Astrocyte (in vitro differentiated cells and primary cell): ENCODE measurements at regions not wholly inside any gene's neighbourhood (a gene's known extent, or its start where the extent isn't known, plus 50 kb on each side); places are given as distances from the start of the nearest gene placed in this dataset.

ENCODE experiments used
- DNase-seq: peaks from one replicate; pipeline ENCODE4 v3.0.0-alpha.2; 2010; ENCODE audit warnings: low read depth
- FAIRE-seq: peaks from 2 replicates; lab custom pipeline; 2011; peaks lifted over from hg19 to GRCh38; lab: Jason Lieb, UNC
- H2AFZ ChIP-seq: 2 replicates; pipeline ENCODE4 v1.6.0; 2012; ENCODE audit warnings: low read depth, low read length, inconsistent platforms
- H3K27ac ChIP-seq: 2 replicates; pipeline ENCODE4 v1.5.1; 2011; ENCODE audit warnings: low read depth, low read length, inconsistent platforms
- H3K27me3 ChIP-seq: 2 replicates; pipeline ENCODE4 v1.6.0; 2011; ENCODE audit warnings: low read length, inconsistent platforms; ENCODE audit not compliant: insufficient read depth
- H3K36me3 ChIP-seq: 2 replicates; pipeline ENCODE4 v1.5.1; 2011; ENCODE audit warnings: low read length, inconsistent platforms; ENCODE audit not compliant: insufficient read depth
- H3K4me1 ChIP-seq: 2 replicates; pipeline ENCODE4 v1.5.1; 2011; ENCODE audit warnings: low read length, inconsistent platforms; ENCODE audit not compliant: insufficient read depth
- H3K4me2 ChIP-seq: 2 replicates; pipeline ENCODE4 v1.6.0; 2012; ENCODE audit warnings: low read length, inconsistent platforms
- H3K4me3 ChIP-seq: 2 replicates; pipeline ENCODE4 v1.5.1; 2011; ENCODE audit warnings: low read depth, mild to moderate bottlenecking, low read length, inconsistent platforms; ENCODE audit not compliant: insufficient read depth
- H3K79me2 ChIP-seq: 2 replicates; pipeline ENCODE4 v1.6.0; 2012; ENCODE audit warnings: mild to moderate bottlenecking, low read length, inconsistent platforms; ENCODE audit not compliant: insufficient read depth
- H3K9ac ChIP-seq: 2 replicates; pipeline ENCODE4 v1.6.0; 2012; ENCODE audit warnings: mild to moderate bottlenecking, low read length, inconsistent platforms
- H3K9me3 ChIP-seq: 2 replicates; pipeline ENCODE4 v1.5.1; 2012; ENCODE audit warnings: low read depth, mild to moderate bottlenecking, low read length, inconsistent platforms; ENCODE audit not compliant: insufficient read depth
- H4K20me1 ChIP-seq: 2 replicates; pipeline ENCODE4 v1.6.0; 2012; ENCODE audit warnings: low read length, inconsistent platforms; ENCODE audit not compliant: insufficient read depth
- H3K27ac Mint-ChIP-seq: one replicate; pipeline ENCODE4 v1.8.0; 2021; ENCODE audit warnings: mild to moderate bottlenecking, mixed read lengths; ENCODE audit not compliant: unreplicated experiment
- H3K27me3 Mint-ChIP-seq: one replicate; pipeline ENCODE4 v1.8.0; 2021; ENCODE audit warnings: low read depth, mixed read lengths; ENCODE audit not compliant: unreplicated experiment
- H3K36me3 Mint-ChIP-seq: one replicate; pipeline ENCODE4 v1.8.0; 2021; ENCODE audit warnings: low read depth, mixed read lengths; ENCODE audit not compliant: unreplicated experiment
- H3K4me1 Mint-ChIP-seq: one replicate; pipeline ENCODE4 v1.8.0; 2021; ENCODE audit warnings: low read depth, mixed read lengths; ENCODE audit not compliant: unreplicated experiment
- H3K4me3 Mint-ChIP-seq: one replicate; pipeline ENCODE4 v1.8.0; 2021; ENCODE audit warnings: mild to moderate bottlenecking, moderate library complexity, mixed read lengths; ENCODE audit not compliant: unreplicated experiment
- H3K9me3 Mint-ChIP-seq: one replicate; pipeline ENCODE4 v1.8.0; 2021; ENCODE audit warnings: mild to moderate bottlenecking, mixed read lengths; ENCODE audit not compliant: unreplicated experiment
- EZH2 ChIP-seq: IDR thresholded peaks from 2 replicates; pipeline ENCODE4 v1.6.1; 2012; ENCODE audit warnings: mild to moderate bottlenecking, low read length, inconsistent platforms; ENCODE audit not compliant: insufficient read depth
- TF ChIP-seq, protein P1 (sequence below): IDR thresholded peaks from 2 replicates; pipeline ENCODE4 v1.5.1; 2011; ENCODE audit warnings: low read depth, mild to moderate bottlenecking, inconsistent platforms, low read length, moderate library complexity; ENCODE audit not compliant: insufficient read depth

DNA sequence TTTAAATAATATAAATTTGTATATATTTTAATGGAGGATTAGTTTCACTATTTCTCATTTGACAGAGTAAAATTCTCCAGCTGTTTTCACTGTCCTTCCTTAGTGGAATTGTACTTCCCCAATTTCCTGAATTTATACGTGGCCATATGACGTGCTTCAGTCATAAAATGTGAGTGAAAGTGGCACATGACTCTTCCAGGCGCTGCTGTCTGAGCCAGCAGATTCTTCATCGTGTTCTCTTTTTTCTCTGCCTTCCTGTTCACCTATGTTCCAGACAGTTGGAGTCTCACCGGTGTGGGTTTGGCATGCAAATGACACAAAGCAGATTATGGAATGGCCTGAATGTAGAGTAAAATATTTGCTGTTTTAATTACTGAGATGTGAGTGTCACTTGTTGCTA lies 684.1 kb downstream of the SEMA5A start:
- no peak for DNase-seq
- Histone ChIP-seq H4K20me1 (no peaks in the 10 kb centered on the region), H3K27ac (no peak overlapping the region), H3K4me3 (no peak overlapping the region), H3K9me3 (no peaks in the 10 kb centered on the region), H3K36me3 (no peaks in the 10 kb centered on the region), H2AFZ (no peak overlapping the region), H3K4me2 (no peak overlapping the region), H3K27me3 (no peaks in the 10 kb centered on the region), H3K4me1 (no peaks in the 10 kb centered on the region), H3K9ac (no peak overlapping the region), H3K79me2 (no peaks in the 10 kb centered on the region)
- FAIRE-seq, result no peak
- no peaks in the 10 kb centered on the region for H3K36me3 Mint-ChIP-seq
- TF ChIP-seq EZH2, result no peak
- TF ChIP-seq, protein P1, sequence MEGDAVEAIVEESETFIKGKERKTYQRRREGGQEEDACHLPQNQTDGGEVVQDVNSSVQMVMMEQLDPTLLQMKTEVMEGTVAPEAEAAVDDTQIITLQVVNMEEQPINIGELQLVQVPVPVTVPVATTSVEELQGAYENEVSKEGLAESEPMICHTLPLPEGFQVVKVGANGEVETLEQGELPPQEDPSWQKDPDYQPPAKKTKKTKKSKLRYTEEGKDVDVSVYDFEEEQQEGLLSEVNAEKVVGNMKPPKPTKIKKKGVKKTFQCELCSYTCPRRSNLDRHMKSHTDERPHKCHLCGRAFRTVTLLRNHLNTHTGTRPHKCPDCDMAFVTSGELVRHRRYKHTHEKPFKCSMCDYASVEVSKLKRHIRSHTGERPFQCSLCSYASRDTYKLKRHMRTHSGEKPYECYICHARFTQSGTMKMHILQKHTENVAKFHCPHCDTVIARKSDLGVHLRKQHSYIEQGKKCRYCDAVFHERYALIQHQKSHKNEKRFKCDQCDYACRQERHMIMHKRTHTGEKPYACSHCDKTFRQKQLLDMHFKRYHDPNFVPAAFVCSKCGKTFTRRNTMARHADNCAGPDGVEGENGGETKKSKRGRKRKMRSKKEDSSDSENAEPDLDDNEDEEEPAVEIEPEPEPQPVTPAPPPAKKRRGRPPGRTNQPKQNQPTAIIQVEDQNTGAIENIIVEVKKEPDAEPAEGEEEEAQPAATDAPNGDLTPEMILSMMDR, result no peak
- H3K4me1 Mint-ChIP-seq, result peaks cover 8% of the 10 kb centered on the region
- H3K4me3 Mint-ChIP-seq, result no peak overlapping the region
- no peaks in the 10 kb centered on the region for H3K27me3 Mint-ChIP-seq
- no peaks in the 10 kb centered on the region for H3K9me3 Mint-ChIP-seq
- no peak overlapping the region for H3K27ac Mint-ChIP-seq

DNA sequence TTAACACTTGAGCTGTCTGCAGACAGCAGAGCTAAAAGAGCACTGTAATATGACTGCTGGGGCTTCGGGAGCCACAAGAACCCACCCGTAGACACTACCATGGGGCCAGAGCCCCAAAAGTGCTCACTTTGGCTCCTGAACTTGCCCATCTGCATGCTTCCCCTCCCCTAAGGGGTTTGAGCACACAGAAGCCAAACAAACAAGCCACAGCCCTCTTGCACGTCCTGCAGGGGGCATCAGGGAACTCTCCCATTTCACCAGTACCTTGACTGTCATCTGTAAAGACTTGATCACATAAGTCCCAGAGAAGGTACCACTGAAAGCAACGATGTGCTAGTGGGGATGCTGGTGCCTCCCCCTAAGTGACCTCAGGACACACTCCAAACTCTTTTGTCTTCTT lies 681.8 kb downstream of the SEMA5A start:
- H3K4me3 ChIP-seq, result no peak overlapping the region
- H3K4me2 ChIP-seq, result no peak overlapping the region
- H3K9ac ChIP-seq, result no peak overlapping the region
- DNase-seq (no peak), FAIRE-seq (no peak)
- H3K36me3 Mint-ChIP-seq, result no peaks in the 10 kb centered on the region
- H3K27me3 ChIP-seq, result no peaks in the 10 kb centered on the region
- no peaks in the 10 kb centered on the region for H4K20me1 ChIP-seq
- peak overlapping the region; percentile 9 for H2AFZ ChIP-seq
- no peaks in the 10 kb centered on the region for H3K79me2 ChIP-seq
- H3K27ac Mint-ChIP-seq, result no peak overlapping the region
- H3K9me3 ChIP-seq, result no peaks in the 10 kb centered on the region
- H3K27ac ChIP-seq, result no peak overlapping the region
- H3K27me3 Mint-ChIP-seq, result no peaks in the 10 kb centered on the region
- H3K4me1 Mint-ChIP-seq, result peaks cover 8% of the 10 kb centered on the region
- H3K4me1 ChIP-seq, result no peaks in the 10 kb centered on the region
- H3K36me3 ChIP-seq, result no peaks in the 10 kb centered on the region
- no peak overlapping the region for H3K4me3 Mint-ChIP-seq
- H3K9me3 Mint-ChIP-seq, result no peaks in the 10 kb centered on the region
- no peak for TF ChIP-seq EZH2
- TF ChIP-seq, protein P1, result peak; percentile 21

DNA sequence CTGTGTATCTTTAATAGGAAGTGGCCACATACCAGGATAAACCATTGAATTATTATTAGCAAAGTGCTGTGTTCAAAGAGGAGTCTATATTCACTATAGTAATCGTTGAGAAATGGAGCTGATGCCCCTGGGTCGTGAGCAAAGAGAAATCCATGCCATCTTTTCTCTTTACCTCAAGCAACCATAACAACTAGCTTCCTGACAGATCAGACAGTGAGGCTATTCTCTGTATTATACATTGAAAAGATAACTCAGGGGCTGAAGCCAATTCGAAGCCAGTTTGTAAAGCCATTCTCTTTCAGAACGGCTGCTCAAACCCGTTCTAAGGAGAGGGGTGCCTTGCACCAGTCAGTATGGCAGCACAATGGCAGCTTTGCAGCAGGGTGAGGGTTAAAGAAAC lies 680.6 kb downstream of the SEMA5A start:
- no peaks in the 10 kb centered on the region for H3K27me3 ChIP-seq
- Mint-ChIP-seq H3K9me3 (no peaks in the 10 kb centered on the region), H3K4me1 (peaks cover 8% of the 10 kb centered on the region), H3K27me3 (no peaks in the 10 kb centered on the region), H3K4me3 (no peak overlapping the region), H3K27ac (no peak overlapping the region), H3K36me3 (no peaks in the 10 kb centered on the region)
- no peaks in the 10 kb centered on the region for H4K20me1 ChIP-seq
- no peak for TF ChIP-seq EZH2
- TF ChIP-seq, protein P1, result no peak
- H3K79me2 ChIP-seq, result no peaks in the 10 kb centered on the region
- no peak overlapping the region for H3K4me2 ChIP-seq
- no peak overlapping the region for H3K9ac ChIP-seq
- no peaks in the 10 kb centered on the region for H3K9me3 ChIP-seq
- DNase-seq, result no peak
- no peaks in the 10 kb centered on the region for H3K4me1 ChIP-seq
- H3K36me3 ChIP-seq, result no peaks in the 10 kb centered on the region
- H2AFZ ChIP-seq, result peak overlapping the region; percentile 39
- H3K4me3 ChIP-seq, result no peak overlapping the region
- no peak for FAIRE-seq
- no peak overlapping the region for H3K27ac ChIP-seq
